Umbilical cord (tissue), 1 donor: ENCODE measurements at regions not wholly inside any gene's neighbourhood (a gene's known extent, or its start where the extent isn't known, plus 50 kb on each side); places are given as distances from the start of the nearest gene placed in this dataset.

Experiments
- DNase-seq: peaks from one replicate; pipeline ENCODE4 v3.0.0-alpha.2; 2015; ENCODE audit warnings: low spot score

DNA sequence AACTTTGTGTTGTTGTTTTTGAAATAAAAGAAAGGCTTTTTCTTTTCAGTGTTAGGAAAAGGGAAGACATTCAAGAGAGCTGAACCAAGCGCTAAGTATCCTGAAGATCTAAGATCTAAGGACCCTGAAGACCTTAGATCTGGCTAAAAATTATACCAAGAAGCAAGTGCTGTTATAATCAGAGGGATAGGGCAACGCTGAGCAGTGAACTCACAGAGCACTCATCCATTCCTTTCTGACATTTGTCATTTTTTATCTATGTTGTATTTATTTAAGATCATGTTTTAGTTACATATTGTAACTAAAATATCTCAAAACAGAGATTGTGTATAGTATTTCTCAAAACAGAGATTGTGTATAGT, 60.5 kb upstream of the FAM216B start:
- DNase-seq = no peak

DNA sequence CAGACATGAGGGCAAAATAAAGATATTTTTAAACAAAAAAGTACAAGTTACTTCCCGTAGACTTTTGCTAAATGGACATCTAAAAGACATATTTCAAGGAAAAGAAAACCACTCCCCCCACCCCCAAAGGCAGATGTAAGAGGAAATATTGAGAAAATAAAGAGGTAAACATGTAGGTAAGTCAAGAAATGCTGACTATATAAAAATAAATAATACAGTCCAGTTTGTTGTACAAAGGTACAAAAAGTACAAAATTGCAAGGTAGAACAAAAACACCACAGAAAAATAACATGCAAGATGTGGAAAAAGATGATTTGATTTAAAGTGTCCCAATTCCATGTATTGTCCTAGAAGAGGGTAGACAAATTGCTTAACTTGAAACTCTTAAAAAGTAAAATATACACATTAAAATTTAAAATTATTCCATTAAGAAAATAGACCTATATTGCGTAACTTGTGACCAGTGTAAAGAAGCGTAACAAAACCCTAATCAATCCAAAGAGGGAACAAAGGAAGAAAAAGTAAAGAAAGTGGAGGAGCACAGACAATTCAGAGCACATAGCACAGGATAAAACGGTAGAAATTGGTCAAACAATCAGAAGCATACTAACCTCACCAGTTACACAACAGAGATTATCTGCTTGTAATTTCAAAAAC, 58.4 kb upstream of the FAM216B start:
- DNase-seq = no peak

DNA sequence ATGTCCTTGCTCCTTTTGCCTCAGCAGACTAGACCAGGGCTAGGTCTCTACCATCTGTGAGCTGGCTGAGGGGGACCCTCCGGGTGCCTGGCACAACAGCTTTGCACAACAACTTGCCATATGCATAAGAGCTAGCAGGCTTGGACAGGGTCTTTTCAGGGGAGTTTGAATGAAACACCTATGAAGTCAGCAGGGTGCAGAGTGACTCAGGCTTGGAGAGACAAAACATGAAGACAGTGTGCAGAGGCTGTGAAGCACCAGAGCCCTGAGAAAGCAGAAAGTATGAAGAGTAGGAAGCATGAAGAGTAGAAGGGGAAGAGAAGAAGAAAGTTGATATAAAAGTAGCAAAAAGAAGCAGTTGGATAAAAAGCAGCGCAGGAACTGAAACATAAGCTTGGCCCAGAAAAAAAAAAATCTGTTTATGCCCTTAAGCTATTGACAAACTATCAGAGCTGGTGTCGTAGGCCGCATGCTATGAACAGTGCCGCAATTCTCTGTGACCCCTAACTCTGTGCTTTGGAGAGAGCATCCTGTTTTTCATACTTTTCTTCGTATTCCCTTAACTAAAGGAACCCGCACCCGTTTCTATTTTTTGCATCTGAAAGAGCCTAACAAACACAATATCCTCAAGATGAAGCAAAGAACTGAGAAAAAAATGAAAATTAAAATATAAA, 52.7 kb upstream of the FAM216B start:
- no peak for DNase-seq

DNA sequence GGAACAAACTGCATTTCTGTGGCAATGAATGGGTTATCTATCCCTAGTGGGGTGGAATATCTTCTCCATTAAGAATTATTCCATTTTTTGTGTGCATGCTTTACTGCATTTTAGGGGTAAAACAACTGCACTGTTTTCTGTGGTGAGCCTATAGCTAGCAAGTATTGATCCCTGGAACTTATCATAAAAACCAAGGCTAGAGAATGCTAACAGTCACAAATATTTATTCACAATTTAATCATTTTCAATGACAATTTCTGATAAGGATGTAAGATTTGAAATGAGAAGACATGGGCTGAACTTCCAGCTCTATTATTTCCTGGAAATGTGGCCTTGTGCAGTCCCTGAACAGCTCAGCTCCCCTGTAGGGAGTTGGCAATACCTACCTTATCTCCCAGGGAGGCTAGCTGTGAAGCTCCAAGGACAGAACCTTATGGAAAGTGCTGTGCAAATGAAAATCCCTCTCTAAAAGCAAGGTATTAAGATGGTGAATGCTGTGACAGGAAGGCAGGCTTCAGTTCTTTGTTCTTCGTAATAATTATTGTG, 51.5 kb upstream of the FAM216B start:
- no peak for DNase-seq
